Loucy (cell line): ENCODE measurements at regions not wholly inside any gene's neighbourhood (a gene's known extent, or its start where the extent isn't known, plus 50 kb on each side); places are given as distances from the start of the nearest gene placed in this dataset.

Experiments used
- EZH2phosphoT487 ChIP-seq: fragments of 200-600 bp; IDR thresholded peaks from 2 replicates; pipeline ENCODE4 v1.6.1; 2018; ENCODE audit warnings: antibody characterized with exemption, mild to moderate bottlenecking, moderate library complexity, borderline replicate concordance
- TF ChIP-seq, protein P1 (sequence below): fragments of 200-600 bp; sonication (generic); conservative IDR thresholded peaks from 2 replicates; pipeline ENCODE4 v1.5.1; 2014; ENCODE audit warnings: mild to moderate bottlenecking, antibody characterized with exemption, low read length

DNA sequence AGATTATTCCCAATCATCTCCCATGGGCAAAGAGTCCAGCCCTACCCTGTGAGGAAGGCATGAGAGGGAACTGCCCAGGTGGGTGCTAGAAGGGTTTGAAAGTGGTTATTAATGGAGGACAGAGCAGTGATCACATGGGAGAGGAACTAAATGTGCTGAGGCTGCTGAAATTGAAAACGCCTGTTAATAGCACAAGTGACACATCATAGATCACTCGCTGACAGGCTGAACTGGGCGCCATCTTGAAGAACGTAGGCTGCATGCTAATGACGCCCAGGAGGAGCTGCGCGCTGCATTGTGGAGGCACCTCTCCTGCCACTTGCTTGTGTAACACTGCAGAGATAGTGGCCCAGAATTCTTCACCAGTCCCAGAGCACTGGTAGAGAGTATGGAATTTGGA lies 182.9 kb downstream of the KCNA5 start:
- no peak for TF ChIP-seq EZH2phosphoT487
- TF ChIP-seq, protein P1, sequence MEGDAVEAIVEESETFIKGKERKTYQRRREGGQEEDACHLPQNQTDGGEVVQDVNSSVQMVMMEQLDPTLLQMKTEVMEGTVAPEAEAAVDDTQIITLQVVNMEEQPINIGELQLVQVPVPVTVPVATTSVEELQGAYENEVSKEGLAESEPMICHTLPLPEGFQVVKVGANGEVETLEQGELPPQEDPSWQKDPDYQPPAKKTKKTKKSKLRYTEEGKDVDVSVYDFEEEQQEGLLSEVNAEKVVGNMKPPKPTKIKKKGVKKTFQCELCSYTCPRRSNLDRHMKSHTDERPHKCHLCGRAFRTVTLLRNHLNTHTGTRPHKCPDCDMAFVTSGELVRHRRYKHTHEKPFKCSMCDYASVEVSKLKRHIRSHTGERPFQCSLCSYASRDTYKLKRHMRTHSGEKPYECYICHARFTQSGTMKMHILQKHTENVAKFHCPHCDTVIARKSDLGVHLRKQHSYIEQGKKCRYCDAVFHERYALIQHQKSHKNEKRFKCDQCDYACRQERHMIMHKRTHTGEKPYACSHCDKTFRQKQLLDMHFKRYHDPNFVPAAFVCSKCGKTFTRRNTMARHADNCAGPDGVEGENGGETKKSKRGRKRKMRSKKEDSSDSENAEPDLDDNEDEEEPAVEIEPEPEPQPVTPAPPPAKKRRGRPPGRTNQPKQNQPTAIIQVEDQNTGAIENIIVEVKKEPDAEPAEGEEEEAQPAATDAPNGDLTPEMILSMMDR = no peak
